ENCODE measurements at regions not wholly inside any gene's neighbourhood (a gene's known extent, or its start where the extent isn't known, plus 50 kb on each side); places are given as distances from the start of the nearest gene placed in this dataset.

- no peak for TF ChIP-seq CTCF (conservative IDR thresholded peaks at IDR 0.05; ENCODE audit: low read depth)
- no peak for DNase-seq (ENCODE audit: low spot score)
- POLR2A ChIA-PET (ENCODE audit: low non-redundant PET), result no interaction called here
- CTCF ChIA-PET, result no interaction called here
- H3K27ac ChIP-seq, result no peak overlapping the region
Measured at GRCh38 chr5:88094403-88094802, 174.2 kb downstream of the TMEM161B start.

GRCh38 chr5:88093765-88094164 lies 174.9 kb downstream of the TMEM161B start:
- DNase-seq (ENCODE audit: low spot score), result no peak
- ChIA-PET CTCF (interaction anchor here (0.6 kb wide), 1 partner anchor 962 kb away, joined by 3 read pairs; no protein-coding TSS in a partner anchor), POLR2A (ENCODE audit: low non-redundant PET) (no interaction called here)
- H3K27ac ChIP-seq, result no peak overlapping the region
- TF ChIP-seq CTCF (conservative IDR thresholded peaks at IDR 0.05; ENCODE audit: low read depth), result no peak

GRCh38 chr5:88092958-88093605 lies 175.6 kb downstream of the TMEM161B start:
- no peak overlapping the region for H3K27ac ChIP-seq
- ChIA-PET CTCF (interaction anchor here (0.6 kb wide), 1 partner anchor 961 kb away, joined by 3 read pairs; no protein-coding TSS in a partner anchor), POLR2A (ENCODE audit: low non-redundant PET) (no interaction called here)
- no peak for TF ChIP-seq CTCF (conservative IDR thresholded peaks at IDR 0.05; ENCODE audit: low read depth)
- no peak for DNase-seq (ENCODE audit: low spot score)

GRCh38 chr5:88092358-88092757 lies 176.3 kb downstream of the TMEM161B start:
- ChIA-PET POLR2A (ENCODE audit: low non-redundant PET) (no interaction called here), CTCF (no interaction called here)
- DNase-seq (ENCODE audit: low spot score), result no peak
- TF ChIP-seq CTCF (conservative IDR thresholded peaks at IDR 0.05; ENCODE audit: low read depth), result no peak
- H3K27ac ChIP-seq, result no peak overlapping the region

GRCh38 chr5:88090506-88090905 lies 178.1 kb downstream of the TMEM161B start:
- H3K27ac ChIP-seq, result no peak overlapping the region
- ChIA-PET CTCF (no interaction called here), POLR2A (ENCODE audit: low non-redundant PET) (no interaction called here)
- no peak for DNase-seq (ENCODE audit: low spot score)
- no peak for TF ChIP-seq CTCF (conservative IDR thresholded peaks at IDR 0.05; ENCODE audit: low read depth)

- no peak for TF ChIP-seq CTCF (conservative IDR thresholded peaks at IDR 0.05; ENCODE audit: low read depth)
- no peak for DNase-seq (ENCODE audit: low spot score)
- CTCF ChIA-PET, result interaction anchor here (0.6 kb wide), 1 partner anchor 383 kb away, joined by 4 read pairs; no protein-coding TSS in a partner anchor
- POLR2A ChIA-PET (ENCODE audit: low non-redundant PET), result no interaction called here
- H3K27ac ChIP-seq, result no peak overlapping the region
Measured at GRCh38 chr5:88089719-88090390, 178.8 kb downstream of the TMEM161B start.
